ENCODE measurements at regions not wholly inside any gene's neighbourhood (a gene's known extent, or its start where the extent isn't known, plus 50 kb on each side); places are given as distances from the start of the nearest gene placed in this dataset.

GRCh38 chr1:73948055-73948454 is 249.9 kb downstream of the LRRIQ3 start (continued):
- TF ChIP-seq POLR2AphosphoS5 (IDR thresholded peaks at IDR 0.05; ENCODE audit: low read depth): no peak
- TF ChIP-seq STAT1 (IDR thresholded peaks at IDR 0.05; ENCODE audit: unreplicated experiment): no peak
- TF ChIP-seq REST (IDR thresholded peaks at IDR 0.05; ENCODE audit: unreplicated experiment): no peak

- no peak overlapping the region for H3K4me3 Mint-ChIP-seq
- H3K27me3 ChIP-seq (ENCODE audit: insufficient read depth): no peaks in the 10 kb centered on the region
Observed at GRCh38 chr1:73947009-73947408, 251.0 kb downstream of the LRRIQ3 start.

GRCh38 chr1:73943270-73943669 is 254.7 kb downstream of the LRRIQ3 start:
- Mint-ChIP-seq H3K4me3 (no peak overlapping the region), H3K4me1 (peaks cover 12% of the 10 kb centered on the region; the same call in 2 of the 3 replicates), H3K9me3 (no peaks in the 10 kb centered on the region), H3K36me3 (ENCODE audit: low read depth) (no peaks in the 10 kb centered on the region), H3K27ac (no peak overlapping the region), H3K27me3 (ENCODE audit: insufficient read depth, low read depth, poor library complexity) (peaks cover 2% of the 10 kb centered on the region)
- Histone ChIP-seq H3F3A (replicated peaks; ENCODE audit: low read depth) (no peaks in the 10 kb centered on the region), H3K79me2 (replicated peaks; ENCODE audit: insufficient read depth) (no peaks in the 10 kb centered on the region), H3K36me3 (ENCODE audit: insufficient read depth) (no peaks in the 10 kb centered on the region), H3K4me2 (peak overlapping the region; percentile 19), H3K4me3 (no peak overlapping the region), H3K27ac (ENCODE audit: low read depth) (no peak overlapping the region), H4K20me1 (replicated peaks; ENCODE audit: insufficient read depth) (no peaks in the 10 kb centered on the region), H2AFZ (no peak overlapping the region), H3K4me1 (ENCODE audit: insufficient read depth) (no peaks in the 10 kb centered on the region), H3K9me2 (ENCODE audit: insufficient read depth) (peaks cover 3% of the 10 kb centered on the region; the same call in 1 of the 2 replicates), H3K27me3 (ENCODE audit: insufficient read depth) (no peaks in the 10 kb centered on the region)
- DNase-seq (ENCODE audit: low spot score): peak; percentile 58
- peak; percentile 79 for ATAC-seq
- no peak for TF ChIP-seq ZNF114 (CRISPR knock-in tag; IDR thresholded peaks at IDR 0.05)
- TF ChIP-seq ZNF331 (CRISPR knock-in tag; IDR thresholded peaks at IDR 0.05; ENCODE audit: low read depth): no peak
- TF ChIP-seq NANOG (IDR thresholded peaks at IDR 0.05; ENCODE audit: borderline replicate concordance): peak; percentile 68
- no peak for TF ChIP-seq POLR2AphosphoS5 (IDR thresholded peaks at IDR 0.05; ENCODE audit: low read depth)
- TF ChIP-seq ZNF462 (CRISPR knock-in tag; IDR thresholded peaks at IDR 0.05): peak; percentile 96
- TF ChIP-seq CTCF (conservative IDR thresholded peaks at IDR 0.05; ENCODE audit: low read depth in 2 of 2): no peak

More at GRCh38 chr1:73947009-73947408, 251.0 kb downstream of the LRRIQ3 start:
- Histone ChIP-seq H3K4me3 (no peak overlapping the region), H3K4me2 (no peak overlapping the region), H3F3A (replicated peaks; ENCODE audit: low read depth) (no peaks in the 10 kb centered on the region), H2AFZ (no peak overlapping the region), H3K4me1 (ENCODE audit: insufficient read depth) (peaks cover 4% of the 10 kb centered on the region; the same call in 1 of the 2 replicates), H3K27ac (ENCODE audit: low read depth) (no peak overlapping the region), H3K9me2 (ENCODE audit: insufficient read depth) (peaks cover 3% of the 10 kb centered on the region), H3K79me2 (replicated peaks; ENCODE audit: insufficient read depth) (no peaks in the 10 kb centered on the region), H3K36me3 (ENCODE audit: insufficient read depth) (no peaks in the 10 kb centered on the region), H4K20me1 (replicated peaks; ENCODE audit: insufficient read depth) (no peaks in the 10 kb centered on the region)
- peaks cover 19% of the 10 kb centered on the region for H3K4me1 Mint-ChIP-seq
- H3K27ac Mint-ChIP-seq: no peak overlapping the region
- no peak for ATAC-seq
- no peak for TF ChIP-seq EZH2 (IDR thresholded peaks at IDR 0.05; ENCODE audit: low read depth, unreplicated experiment)
- no peaks in the 10 kb centered on the region for H3K9me3 Mint-ChIP-seq
- H3K27me3 Mint-ChIP-seq (ENCODE audit: insufficient read depth, low read depth, poor library complexity): peaks cover 2% of the 10 kb centered on the region
- DNase-seq (ENCODE audit: low spot score): no peak
- H3K36me3 Mint-ChIP-seq (ENCODE audit: low read depth): no peaks in the 10 kb centered on the region

Data from GM23338 (cell line).